ENCODE measurements at regions not wholly inside any gene's neighbourhood (a gene's known extent, or its start where the extent isn't known, plus 50 kb on each side); places are given as distances from the start of the nearest gene placed in this dataset.

GRCh38 chr11:128066399-128066798, 521.0 kb downstream of the ETS1 start:
- DNase-seq: no peak

DNA sequence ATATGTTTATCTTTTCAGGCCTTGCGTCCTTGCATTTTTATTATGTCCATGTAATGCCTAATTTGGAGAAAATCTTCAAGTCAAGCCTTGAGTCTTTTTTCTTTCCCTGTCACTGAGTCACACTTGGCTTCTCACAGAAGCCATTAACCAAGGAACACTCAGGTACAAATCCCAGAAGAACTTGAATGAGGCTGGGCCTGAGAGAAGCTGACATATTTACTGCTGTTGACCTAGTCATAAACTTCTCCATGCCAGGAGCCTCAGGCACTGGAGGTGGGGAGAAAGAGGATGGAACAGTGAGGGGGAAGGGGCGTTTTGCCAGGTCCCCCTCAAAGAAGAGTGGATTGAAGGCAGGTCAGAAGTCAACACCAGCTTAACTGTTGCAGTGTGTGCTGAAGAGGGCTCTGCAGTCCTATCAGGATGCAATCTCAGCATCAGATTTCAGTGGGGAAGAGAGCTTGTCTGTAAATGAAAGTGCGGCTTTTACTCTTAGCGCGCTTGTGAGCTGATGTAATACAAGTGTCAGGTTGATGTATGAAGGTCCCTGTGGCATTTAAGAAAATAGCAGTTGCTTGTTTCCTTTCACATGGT, 526.0 kb downstream of the ETS1 start:
- DNase-seq: no peak

GRCh38 chr11:128058580-128059208, 528.7 kb downstream of the ETS1 start:
- no peak for DNase-seq

DNA sequence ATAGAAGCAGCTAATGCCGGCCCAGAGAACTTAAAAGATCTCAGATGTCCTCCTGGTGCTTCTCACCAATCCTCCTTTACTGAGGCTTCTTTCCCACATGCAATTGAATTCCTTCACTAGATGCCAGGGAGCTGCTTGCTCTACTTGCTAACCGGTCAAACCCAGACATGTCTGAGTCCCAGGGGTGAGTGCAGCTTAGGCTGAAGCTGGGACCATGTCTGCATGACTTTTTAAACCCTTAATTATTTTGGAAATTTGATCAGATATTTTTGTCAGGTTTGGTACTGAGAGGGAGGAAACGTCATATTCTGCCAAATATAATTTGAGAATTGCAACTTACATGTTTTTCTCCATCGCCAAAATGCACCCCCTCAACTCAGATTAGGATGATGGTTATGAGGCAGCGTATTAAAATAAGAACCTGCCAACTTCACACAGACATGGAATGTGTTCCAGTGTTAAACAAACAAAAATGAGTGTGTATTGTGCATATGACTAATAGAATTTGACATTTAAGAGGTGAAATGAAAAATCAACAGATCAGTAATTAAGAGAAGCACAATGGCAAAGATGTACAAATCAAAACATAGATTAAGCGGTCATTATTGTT, 529.5 kb downstream of the ETS1 start:
- no peak for DNase-seq

DNA sequence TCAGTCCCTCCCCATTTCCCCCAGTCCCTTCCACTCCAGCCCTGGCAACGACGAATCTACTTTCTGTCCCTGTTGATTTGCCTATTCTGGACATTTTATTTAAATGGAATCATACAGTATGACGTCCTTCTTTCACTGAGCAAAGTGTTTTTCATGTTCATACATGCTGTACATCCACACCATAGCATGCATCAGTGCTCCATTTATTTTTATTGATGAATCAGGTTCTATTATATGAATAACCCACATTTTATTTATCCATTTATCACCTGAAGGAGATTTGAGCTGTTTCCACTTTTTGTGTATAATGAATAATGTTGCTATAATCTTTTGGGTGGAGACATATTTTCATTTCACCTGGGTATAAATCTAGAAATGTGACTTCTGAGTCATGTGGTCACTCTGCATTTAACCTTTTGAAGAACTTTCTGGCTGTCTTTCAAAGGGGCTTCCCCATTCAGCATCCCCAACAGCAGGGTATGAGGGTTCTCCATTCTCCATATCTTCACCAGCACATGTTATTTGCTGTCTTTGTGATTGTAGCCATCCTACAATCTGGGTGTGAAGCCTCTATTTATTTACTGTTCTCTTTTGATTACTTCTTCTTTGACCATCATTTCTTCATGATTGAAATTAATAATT, 531.7 kb downstream of the ETS1 start:
- DNase-seq: no peak

DNA sequence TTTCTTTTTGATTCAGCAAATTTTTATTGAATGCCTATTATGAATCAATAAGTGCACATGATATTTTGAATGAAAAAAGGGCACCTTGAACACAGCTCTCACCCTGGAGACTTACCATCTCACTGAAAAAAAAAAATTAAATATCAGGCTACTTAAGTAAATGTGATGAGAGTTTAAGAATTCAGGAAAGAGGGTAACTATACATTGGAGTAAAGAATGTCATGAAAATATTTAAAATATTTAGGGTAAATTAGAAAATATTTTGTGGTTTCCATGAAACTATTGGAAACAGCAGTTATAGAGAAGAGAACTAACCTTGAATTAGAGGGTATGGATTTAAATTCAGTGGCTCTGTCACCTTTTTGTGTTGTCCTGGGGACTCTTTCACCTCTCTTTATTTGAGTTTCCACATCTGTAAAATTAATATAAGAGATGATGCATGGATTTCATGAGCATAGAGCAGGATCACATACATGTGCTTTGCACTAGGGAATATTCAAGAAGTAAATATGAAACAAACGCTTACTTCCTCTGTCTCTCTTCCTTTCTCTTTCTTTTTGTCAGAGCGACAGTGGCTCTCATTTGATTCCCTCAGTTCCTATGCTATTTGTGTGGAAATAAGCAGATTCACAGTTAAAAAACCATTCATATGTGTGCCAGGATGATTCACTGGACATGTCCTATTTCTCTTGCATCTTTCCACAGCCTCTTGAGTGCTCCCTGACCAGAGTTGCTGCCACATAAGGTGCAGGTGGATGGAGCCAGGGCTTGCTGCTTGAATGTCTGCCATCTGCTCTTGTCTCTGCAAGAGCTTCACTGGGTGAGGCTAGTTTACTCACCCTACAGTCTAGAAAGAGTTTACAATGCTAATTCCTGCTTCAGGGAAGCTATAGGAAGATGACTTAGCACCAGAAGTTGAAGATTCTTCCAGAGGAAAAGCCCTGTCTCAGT, 533.1 kb downstream of the ETS1 start:
- no peak for DNase-seq

DNA sequence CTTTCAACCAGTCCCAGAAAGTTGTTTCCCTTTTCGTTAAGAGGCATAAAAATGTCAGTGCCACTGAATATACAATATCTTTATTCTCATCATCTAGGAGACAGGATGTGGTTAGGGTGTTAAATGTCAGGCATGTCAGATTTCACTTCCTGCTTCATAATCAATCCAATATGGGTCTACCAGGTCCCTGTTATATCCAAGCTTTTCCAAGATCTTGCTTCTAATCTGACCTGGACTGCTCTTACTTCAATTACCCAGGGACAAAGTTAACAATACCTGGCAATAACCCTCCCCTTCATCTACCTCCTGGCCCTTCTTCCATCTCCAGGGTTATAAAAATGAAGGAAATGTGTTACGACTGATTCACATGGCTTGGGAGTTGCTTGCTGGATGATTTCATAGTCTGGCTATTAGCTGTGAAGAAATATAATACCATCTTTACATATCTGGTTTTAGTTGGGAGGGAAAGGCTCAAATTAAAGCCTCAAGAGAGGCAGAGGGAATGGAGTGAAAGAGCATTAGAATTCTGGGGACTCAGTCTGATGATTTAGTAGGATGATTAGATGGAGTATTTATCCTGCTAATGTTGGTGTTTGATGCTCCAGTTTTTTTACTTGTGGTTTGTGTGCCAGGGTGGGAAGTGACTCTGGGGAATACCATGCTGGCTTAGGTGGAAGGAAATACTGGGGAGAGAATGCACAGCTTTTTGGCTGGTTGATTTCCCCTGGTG, 534.3 kb downstream of the ETS1 start:
- DNase-seq: peak; percentile 58

DNA sequence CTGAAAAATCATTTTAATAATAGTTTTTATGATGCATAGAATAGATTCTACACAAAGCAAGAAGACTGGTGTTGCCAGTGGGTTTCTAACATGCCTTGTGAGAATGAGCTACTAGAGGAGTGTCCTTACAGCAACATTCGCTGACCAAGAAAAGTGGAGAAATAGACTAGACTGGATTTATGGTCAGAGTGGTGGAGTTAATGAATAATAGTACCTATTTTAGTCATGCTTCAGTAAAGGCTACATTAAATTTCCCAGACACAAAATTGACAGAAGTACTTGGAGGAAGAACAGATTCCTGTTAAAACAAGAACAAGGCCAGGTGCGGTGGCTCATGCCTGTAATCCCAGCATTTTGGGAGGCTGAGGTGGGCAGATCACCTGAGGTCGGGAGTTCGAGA, 539.2 kb downstream of the ETS1 start:
- no peak for DNase-seq

- no peak for DNase-seq
Observed at GRCh38 chr11:128047026-128047425, 540.3 kb downstream of the ETS1 start.

DNA sequence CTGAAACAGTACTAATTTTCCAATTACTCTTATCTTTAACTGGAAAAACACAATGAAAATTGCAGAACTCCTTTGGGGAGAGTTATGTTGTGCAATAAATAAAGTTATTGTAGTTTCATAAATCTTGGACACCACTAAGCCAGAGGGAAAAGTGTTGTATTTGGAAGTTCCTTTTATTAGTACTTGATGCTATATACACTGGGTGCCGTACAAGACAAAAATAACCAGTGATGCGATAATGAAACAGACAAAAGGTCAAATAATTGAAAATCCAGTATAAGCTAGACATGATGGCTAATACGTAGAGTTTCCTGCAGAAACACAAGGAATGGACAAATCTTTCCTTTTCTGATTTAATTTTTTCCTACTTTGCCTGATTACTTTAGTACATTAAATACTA, 541.1 kb downstream of the ETS1 start:
- DNase-seq: no peak

DNA sequence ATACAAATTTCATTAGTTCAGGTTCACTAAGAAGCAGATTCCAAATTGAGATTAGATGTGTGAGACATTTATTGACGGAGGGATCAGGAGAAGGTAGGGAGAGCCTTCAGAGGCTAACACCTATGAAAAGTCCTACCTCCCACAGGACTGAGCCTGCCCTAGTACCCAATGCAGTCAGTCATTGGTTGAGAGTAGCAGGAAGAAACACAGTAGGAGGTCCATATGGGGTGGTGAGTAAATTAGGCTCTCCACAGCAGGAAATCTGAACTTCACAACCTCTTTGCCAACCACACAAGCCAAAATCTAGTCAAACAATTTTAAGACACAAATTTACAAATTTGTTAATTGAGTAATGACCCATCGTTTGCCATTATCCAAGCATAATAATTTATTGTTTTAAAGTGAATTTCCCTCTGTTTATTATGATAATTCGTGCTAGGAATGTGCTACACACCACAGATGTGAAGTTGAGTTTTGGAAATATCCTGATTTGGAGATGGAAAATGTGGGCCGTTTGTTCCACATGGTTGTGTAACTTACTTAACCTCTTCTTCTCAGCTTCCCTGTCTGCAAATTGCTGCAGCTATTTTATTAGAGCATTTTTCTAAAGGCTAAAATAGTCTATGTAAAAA, 542.1 kb downstream of the ETS1 start:
- DNase-seq: no peak

GRCh38 chr11:128042290-128042751, 545.0 kb downstream of the ETS1 start:
- DNase-seq: no peak

GRCh38 chr11:128040603-128041002, 546.8 kb downstream of the ETS1 start:
- no peak for DNase-seq

- peak; percentile 86 for DNase-seq
Observed at GRCh38 chr11:128039140-128040021, 548.0 kb downstream of the ETS1 start.

- no peak for DNase-seq
Observed at GRCh38 chr11:128036556-128037093, 550.7 kb downstream of the ETS1 start.

- DNase-seq: peak; percentile 22
Observed at GRCh38 chr11:128036006-128036405, 551.4 kb downstream of the ETS1 start.

GRCh38 chr11:128031538-128032134, 555.7 kb downstream of the ETS1 start:
- DNase-seq: peak; percentile 84

DNA sequence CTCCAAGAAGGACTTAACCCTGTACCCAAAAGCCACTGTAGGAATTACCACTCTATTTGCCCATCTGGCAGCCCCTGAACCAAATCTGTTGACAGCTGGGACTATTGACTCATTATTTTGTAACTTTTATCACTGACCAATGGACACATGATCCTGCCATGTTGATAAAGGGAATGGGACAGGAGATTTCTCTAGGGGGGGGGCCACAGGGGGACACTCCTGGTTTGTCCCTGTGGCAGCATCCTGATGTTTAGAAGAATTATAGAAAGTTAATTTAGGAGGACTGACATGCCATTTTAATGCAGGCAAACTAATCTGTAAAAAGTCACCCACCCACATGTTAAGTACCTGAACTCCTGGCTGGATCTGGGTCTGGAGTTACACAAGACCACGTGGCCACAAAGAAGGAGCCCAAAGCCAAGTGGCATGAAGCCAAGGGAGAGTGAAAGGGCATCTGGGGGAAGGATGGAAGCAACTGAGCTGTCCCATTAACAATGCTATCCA, 558.1 kb downstream of the ETS1 start:
- no peak for DNase-seq

- DNase-seq: no peak
Observed at GRCh38 chr11:128026596-128026995, 560.8 kb downstream of the ETS1 start.

GRCh38 chr11:128022761-128023160, 564.6 kb downstream of the ETS1 start:
- no peak for DNase-seq

Measured in CD4-positive, alpha-beta T cell treated with Interleukin-17A for 1 hour (primary cell).